Keratinocyte (primary cell): ENCODE measurements at regions not wholly inside any gene's neighbourhood (a gene's known extent, or its start where the extent isn't known, plus 50 kb on each side); places are given as distances from the start of the nearest gene placed in this dataset.

ENCODE experiments used
- DNase-seq: peaks from one replicate; pipeline ENCODE4 v3.0.0-alpha.2; 2011; ENCODE audit warnings: low read depth, missing footprints, low spot score
- FAIRE-seq: peaks from 2 replicates; lab custom pipeline; 2011; peaks lifted over from hg19 to GRCh38; lab: Jason Lieb, UNC
- H2AFZ ChIP-seq: 2 replicates; pipeline ENCODE4 v1.6.0; 2012; ENCODE audit warnings: low read length, control low read depth, inconsistent platforms; ENCODE audit not compliant: control insufficient read depth
- H3K27ac ChIP-seq: 2 replicates; pipeline ENCODE4 v1.5.1; 2011; ENCODE audit warnings: low read length; ENCODE audit not compliant: control insufficient read depth, insufficient read depth
- H3K27me3 ChIP-seq: 3 replicates; pipeline ENCODE4 v1.6.0; 2011; ENCODE audit warnings: low read length; ENCODE audit not compliant: control insufficient read depth, insufficient read depth; ENCODE audit errors: extremely low read depth
- H3K36me3 ChIP-seq, 2 experiments: 2 replicates in 1 of 2; 3 replicates in 1 of 2; pipeline ENCODE4 v1.5.1; 2011; ENCODE audit warnings: low read length in 2 of 2, mild to moderate bottlenecking in 1 of 2; ENCODE audit not compliant: control insufficient read depth in 2 of 2, insufficient read depth in 2 of 2; ENCODE audit errors: extremely low read depth in 1 of 2
- H3K4me1 ChIP-seq: 3 replicates; pipeline ENCODE4 v1.5.1; 2011; ENCODE audit warnings: low read length; ENCODE audit not compliant: control insufficient read depth, insufficient read depth; ENCODE audit errors: extremely low read depth
- H3K4me2 ChIP-seq: 3 replicates; pipeline ENCODE4 v1.6.0; 2011; ENCODE audit warnings: low read depth, low read length; ENCODE audit not compliant: control insufficient read depth, insufficient read depth; ENCODE audit errors: extremely low read depth
- H3K4me3 ChIP-seq, 3 experiments: fragments of 200-600 bp in 1 of 3; sonication (generic) in 1 of 3; 2 replicates in 2 of 3; 3 replicates in 1 of 3; pipeline ENCODE4 v1.5.1; 2011 to 2016; ENCODE audit warnings: low read length in 3 of 3, mild to moderate bottlenecking in 3 of 3, control low read depth in 2 of 3, inconsistent platforms in 1 of 3, low read depth in 1 of 3, mixed read lengths in 1 of 3, mixed run types in 1 of 3, moderate library complexity in 1 of 3; ENCODE audit not compliant: control insufficient read depth in 2 of 3, insufficient read depth in 2 of 3; ENCODE audit errors: extremely low read depth in 1 of 3
- H3K79me2 ChIP-seq: 2 replicates; pipeline ENCODE4 v1.6.0; 2012; ENCODE audit warnings: low read length; ENCODE audit not compliant: control insufficient read depth, insufficient read depth
- H3K9ac ChIP-seq: 3 replicates; pipeline ENCODE4 v1.6.0; 2011; ENCODE audit warnings: low read length; ENCODE audit not compliant: control insufficient read depth, insufficient read depth; ENCODE audit errors: extremely low read depth
- H3K9me1 ChIP-seq: 3 replicates; pipeline ENCODE4 v1.6.0; 2011; ENCODE audit warnings: low read length; ENCODE audit not compliant: control insufficient read depth, insufficient read depth; ENCODE audit errors: extremely low read depth
- H3K9me3 ChIP-seq: 2 replicates; pipeline ENCODE4 v1.5.1; 2012; ENCODE audit warnings: low read depth, low read length; ENCODE audit not compliant: control insufficient read depth
- H4K20me1 ChIP-seq: 3 replicates; pipeline ENCODE4 v1.6.0; 2011; ENCODE audit warnings: low read length; ENCODE audit not compliant: control insufficient read depth, insufficient read depth; ENCODE audit errors: extremely low read depth
- CTCF ChIP-seq, 3 experiments: IDR thresholded peaks in 1 of 3; conservative IDR thresholded peaks in 1 of 3; optimal IDR thresholded peaks in 1 of 3; 2 replicates in 2 of 3; 3 replicates in 1 of 3; pipeline versions ENCODE3 to v1.5.1; 2011; ENCODE audit warnings: low read length in 3 of 3, mild to moderate bottlenecking in 3 of 3, moderate library complexity in 2 of 3, control low read depth in 1 of 3, inconsistent platforms in 1 of 3; ENCODE audit not compliant: insufficient read depth in 2 of 3; ENCODE audit errors: extremely low read depth in 1 of 3
- EZH2 ChIP-seq: IDR thresholded peaks from one replicate; pipeline ENCODE4 v1.6.1; 2012; ENCODE audit warnings: inconsistent platforms, mild to moderate bottlenecking, low read length, moderate library complexity
- dilution Hi-C: fragments of 300-500 bp; cut with MboI; formaldehyde crosslinking; loops from one replicate; pipeline ENCODE4 v1.7.0; 2020; ENCODE audit warnings: low sequenced_read_pairs; ENCODE audit not compliant: extremely low pct_ligation_motif_present

GRCh38 chr6:138663892-138664291, 109.7 kb upstream of the CCDC28A start:
- Histone ChIP-seq H4K20me1 (peaks cover 4% of the 10 kb centered on the region), H3K4me3 (no peak overlapping the region), H3K27me3 (no peaks in the 10 kb centered on the region), H3K9ac (no peak overlapping the region), H2AFZ (no peak overlapping the region), H3K9me1 (peaks cover 2% of the 10 kb centered on the region), H3K4me2 (no peak overlapping the region), H3K36me3 (no peaks in the 10 kb centered on the region), H3K27ac (no peak overlapping the region), H3K4me1 (peaks cover 12% of the 10 kb centered on the region), H3K79me2 (peaks cover 83% of the 10 kb centered on the region), H3K9me3 (no peaks in the 10 kb centered on the region)
- TF ChIP-seq CTCF (optimal IDR thresholded peaks at IDR 0.05 in 1 of 3, IDR thresholded peaks at IDR 0.05 in 1 of 3, conservative IDR thresholded peaks at IDR 0.05 in 1 of 3; ENCODE audit: extremely low read depth in 1 of 3, insufficient read depth in 2 of 3, low read length in 3 of 3) (no peak), EZH2 (no peak)
- FAIRE-seq = no peak
- DNase-seq = no peak
- dilution Hi-C loops = no loop called here

- dilution Hi-C loops = no loop called here
- H3K9me3 ChIP-seq = no peaks in the 10 kb centered on the region
- no peak overlapping the region for H3K4me2 ChIP-seq
- no peak overlapping the region for H3K27ac ChIP-seq
- H3K27me3 ChIP-seq = no peaks in the 10 kb centered on the region
- no peaks in the 10 kb centered on the region for H3K36me3 ChIP-seq
- H3K9ac ChIP-seq = no peak overlapping the region
- no peak for TF ChIP-seq EZH2
- TF ChIP-seq CTCF (optimal IDR thresholded peaks at IDR 0.05 in 1 of 3, IDR thresholded peaks at IDR 0.05 in 1 of 3, conservative IDR thresholded peaks at IDR 0.05 in 1 of 3; ENCODE audit: extremely low read depth in 1 of 3, insufficient read depth in 2 of 3, low read length in 3 of 3) = no peak
- H2AFZ ChIP-seq = no peak overlapping the region
- DNase-seq (no peak), FAIRE-seq (no peak)
- no peak overlapping the region for H3K4me3 ChIP-seq
- peaks cover 4% of the 10 kb centered on the region for H4K20me1 ChIP-seq
- peaks cover 2% of the 10 kb centered on the region for H3K9me1 ChIP-seq
- H3K4me1 ChIP-seq = peaks cover 12% of the 10 kb centered on the region
- H3K79me2 ChIP-seq = peaks cover 82% of the 10 kb centered on the region
Observed at GRCh38 chr6:138664745-138665144, 108.8 kb upstream of the CCDC28A start.
